RPMI7951 (cell line): ENCODE measurements at regions not wholly inside any gene's neighbourhood (a gene's known extent, or its start where the extent isn't known, plus 50 kb on each side); places are given as distances from the start of the nearest gene placed in this dataset.
"Not testable (repeated sequence)": the region's sequence is repeated elsewhere in the genome, so short reads cannot be mapped to it uniquely, and the experiment has no call there.

Experiments
- DNase-seq: peaks from one replicate; pipeline ENCODE4 v3.0.0-alpha.2; 2012; ENCODE audit warnings: low read depth

- no peak for DNase-seq
Measured at GRCh38 chr4:28469886-28470285, 1609.2 kb downstream of the STIM2 start.

GRCh38 chr4:28475381-28475780, 1614.7 kb downstream of the STIM2 start:
- no peak for DNase-seq

DNA sequence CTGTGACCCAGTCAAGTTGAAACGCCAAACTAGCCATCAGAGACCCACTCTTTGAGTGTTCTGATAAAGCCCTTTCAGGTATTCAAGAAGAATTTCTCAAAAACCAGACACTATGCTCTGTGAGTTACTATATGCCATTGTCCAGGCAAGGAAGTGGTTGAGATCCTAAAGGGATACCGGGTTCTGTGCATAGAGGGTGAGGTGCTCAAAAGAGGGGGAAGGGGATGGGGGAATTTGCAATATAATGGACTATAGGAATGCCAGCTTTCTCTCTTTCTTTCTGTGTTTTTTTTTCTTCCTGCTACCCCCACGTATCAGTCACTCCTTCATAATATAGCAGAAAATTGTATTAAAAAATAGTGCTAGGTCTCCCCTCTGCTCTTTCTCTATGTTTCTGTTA, 1619.0 kb downstream of the STIM2 start:
- DNase-seq = no peak

DNA sequence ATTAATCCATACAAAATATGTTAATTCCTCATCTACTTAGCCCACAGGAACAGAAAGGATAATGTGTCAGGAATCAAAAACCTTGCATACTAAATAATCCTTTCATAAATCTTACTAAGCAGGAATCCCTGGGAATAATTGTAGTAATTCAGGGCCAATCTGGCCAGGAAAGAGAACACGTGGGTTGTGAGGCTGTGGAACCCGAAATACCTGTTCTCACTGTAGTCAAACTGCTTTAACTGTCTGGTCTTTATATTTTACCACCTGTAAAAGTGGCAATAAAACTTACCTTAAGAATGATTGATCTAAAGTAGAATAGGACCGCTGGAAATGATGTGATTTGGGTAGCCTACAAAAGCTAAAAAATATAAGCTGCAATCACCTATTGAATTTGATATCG, 1620.9 kb downstream of the STIM2 start:
- DNase-seq = no peak

- DNase-seq = no peak
Measured at GRCh38 chr4:28482580-28483270, 1622.1 kb downstream of the STIM2 start.

DNA sequence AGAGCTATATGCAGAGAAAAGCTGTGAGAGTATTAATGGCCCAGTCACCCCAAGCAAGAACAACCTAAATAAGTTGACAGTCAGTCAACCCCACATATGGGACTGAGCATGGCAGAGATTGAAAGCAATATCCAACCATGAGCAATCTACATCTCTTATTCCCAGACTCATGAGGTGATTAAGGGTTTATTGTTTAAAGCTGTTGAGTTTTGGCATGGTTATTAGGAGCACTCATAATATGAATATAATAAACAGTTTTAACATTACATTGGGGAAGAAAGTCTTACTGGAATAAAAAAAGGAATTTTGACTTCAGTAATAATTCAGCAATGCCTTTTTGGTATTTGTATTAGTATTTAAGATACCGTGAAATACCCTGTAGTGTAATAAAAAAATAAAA, 1627.4 kb downstream of the STIM2 start:
- no peak for DNase-seq

GRCh38 chr4:28490669-28491068, 1630.0 kb downstream of the STIM2 start:
- DNase-seq = peak; percentile 15

DNA sequence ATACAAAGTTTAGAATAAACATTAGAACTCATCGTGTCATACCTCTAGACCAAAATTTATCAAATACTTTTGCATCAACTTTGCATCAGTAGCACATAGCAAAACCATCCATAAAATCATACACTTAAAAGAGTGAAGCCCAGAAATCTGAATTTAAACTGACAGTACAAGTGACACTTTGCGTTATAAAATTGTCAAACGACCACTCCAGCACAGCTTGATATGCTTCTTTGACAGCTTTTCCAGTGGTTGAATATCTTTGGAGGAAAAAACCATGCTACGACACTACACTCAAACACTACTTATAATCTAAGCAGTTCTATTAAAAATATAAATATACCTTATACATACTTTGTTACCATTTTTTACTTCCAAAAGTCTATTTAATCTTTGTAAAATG, 1644.4 kb downstream of the STIM2 start:
- no peak for DNase-seq

DNA sequence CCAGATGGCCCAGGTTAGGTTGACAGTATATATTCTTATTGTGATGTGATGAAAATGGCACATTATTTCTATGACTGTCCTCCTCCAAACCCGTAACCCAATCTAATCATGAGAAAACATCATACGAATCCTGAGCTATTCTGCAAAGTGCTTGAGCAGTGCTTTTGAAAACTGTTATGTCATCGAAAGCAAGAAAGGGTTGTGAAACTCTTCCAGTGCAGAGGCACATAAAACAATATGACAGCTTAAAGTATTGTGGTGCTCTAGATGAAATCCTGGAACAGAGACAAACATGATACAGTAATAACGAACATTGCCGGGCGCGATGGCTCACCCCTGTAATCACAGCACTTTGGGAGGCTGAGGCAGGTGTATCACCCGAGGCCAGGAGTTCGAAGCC, 1648.0 kb downstream of the STIM2 start:
- no peak for DNase-seq

DNA sequence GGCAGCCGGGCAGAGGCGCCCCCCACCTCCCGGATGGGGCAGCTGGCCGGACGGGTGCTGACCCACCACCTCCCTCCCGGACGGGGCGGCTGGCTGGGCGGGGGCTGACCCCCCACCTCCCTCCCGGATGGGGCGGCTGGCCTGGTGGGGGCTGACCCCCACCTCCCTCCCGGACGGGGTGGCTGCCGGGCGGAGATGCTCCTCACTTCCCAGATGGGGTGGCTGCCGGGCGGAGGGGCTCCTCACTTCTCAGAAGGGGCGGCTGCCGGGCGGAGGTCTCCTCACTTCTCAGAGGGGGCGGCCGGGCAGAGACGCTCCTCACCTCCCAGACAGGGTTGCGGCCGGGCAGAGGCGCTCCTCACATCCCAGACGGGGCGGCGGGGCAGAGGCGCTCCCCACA, 1654.1 kb downstream of the STIM2 start:
- not testable (repeated sequence) for DNase-seq

DNA sequence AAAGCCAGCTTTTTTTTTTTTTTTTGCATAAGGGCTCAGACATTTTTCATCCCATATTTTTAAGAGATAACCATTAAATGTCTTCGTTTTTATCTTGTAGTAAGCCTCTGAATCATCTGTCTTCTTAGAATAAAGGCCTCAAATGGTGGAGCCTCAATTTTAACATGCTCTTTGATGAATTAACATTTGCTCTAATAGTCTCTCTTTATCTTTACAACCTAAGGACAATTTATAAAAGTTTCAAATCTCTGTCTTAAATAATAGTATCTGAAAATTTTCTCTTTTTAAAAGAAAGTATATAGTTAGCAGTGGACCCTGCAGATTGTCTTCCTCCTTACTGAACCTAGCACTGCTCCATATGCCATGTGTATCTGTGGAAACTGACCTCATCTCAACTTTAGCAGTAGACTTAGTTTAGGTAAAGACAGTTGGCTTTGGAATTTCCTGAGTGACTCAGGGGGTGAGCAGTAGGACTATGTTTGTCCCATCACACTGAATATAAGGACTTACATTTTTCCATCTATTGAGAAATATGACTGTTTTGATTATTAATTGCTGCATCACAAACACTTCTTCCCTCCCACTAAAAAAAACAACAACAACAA, 1658.0 kb downstream of the STIM2 start:
- peak; percentile 24 for DNase-seq

- DNase-seq = no peak
Measured at GRCh38 chr4:28523681-28524190, 1663.1 kb downstream of the STIM2 start.

- DNase-seq = no peak
Measured at GRCh38 chr4:28536124-28536523, 1675.5 kb downstream of the STIM2 start.

- no peak for DNase-seq
Measured at GRCh38 chr4:28545986-28546385, 1685.3 kb downstream of the STIM2 start.

DNA sequence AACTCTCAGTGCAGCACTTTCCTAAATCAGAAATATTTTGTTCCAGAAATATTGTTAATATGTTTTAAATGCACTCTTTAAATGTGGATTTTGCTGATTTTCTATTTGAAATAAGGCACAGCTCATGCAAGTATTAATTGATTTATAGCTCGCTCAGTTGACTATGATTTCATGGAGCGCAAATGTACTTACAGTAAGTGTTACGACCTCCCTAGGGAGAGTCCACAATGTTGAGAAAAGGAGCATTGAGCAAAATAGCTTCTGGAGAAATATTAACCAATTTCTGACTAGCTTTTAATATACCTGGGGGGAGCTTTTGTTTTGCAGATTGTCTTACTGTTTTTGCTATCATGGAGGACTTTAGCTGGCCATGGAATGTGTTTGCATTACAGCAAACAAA, 1687.5 kb downstream of the STIM2 start:
- DNase-seq = no peak

DNA sequence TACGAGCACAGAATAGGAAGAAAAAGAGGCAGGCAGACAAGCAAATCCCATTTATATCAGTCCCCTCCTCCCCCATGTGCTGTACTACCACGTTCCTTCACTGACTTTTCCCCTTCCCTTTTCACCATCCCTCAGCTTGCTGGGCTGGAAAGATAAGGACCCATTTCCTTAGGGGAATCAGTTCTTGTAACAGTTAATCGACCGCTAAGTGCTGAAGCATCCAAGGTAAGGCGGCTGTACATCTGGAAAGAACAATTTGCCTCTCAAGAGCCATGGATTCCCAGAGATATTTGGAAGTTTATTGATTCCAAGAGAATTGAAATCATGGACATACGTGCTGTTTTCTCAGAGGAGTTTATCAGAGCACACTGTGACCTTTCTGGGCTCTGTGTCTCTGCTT, 1688.0 kb downstream of the STIM2 start:
- no peak for DNase-seq

DNA sequence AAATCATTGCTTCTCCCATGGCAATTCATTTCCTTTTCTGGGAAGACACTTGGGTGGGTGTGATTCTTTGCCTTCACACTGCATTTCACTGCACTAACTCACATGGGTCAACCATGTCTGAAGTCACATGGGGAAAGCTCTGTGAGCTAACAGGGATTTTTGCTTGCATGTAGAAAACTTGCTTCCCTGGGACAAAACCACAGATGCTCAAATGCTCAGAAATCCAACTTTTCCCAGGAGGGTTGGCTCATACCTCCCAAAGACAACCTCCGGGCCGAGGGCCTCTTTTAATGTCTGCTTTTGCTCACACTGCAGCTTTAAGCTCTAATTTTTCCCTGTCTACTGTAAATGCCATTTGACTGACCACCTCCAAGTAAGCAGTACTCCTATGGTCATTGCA, 1695.2 kb downstream of the STIM2 start:
- DNase-seq = no peak

DNA sequence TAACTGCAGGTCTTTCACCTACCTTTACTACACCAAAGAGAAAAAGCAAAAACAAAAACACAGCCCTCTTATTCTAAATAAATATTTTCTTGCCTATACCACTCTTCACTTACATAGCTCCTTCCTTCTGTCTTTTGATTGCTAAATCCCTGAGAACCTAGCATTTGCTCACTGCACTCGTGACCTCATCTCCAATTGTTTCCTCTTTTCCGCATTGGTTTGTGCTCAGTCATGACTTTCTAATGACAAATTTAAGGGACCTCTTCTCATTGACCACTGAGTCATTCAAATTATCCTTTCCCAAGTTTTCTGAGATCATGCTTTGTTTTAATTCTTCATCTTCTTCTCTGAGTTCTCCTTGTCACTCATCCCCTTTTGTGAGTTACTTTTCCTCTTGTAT, 1697.1 kb downstream of the STIM2 start:
- DNase-seq = peak; percentile 26

GRCh38 chr4:28558895-28559294, 1698.3 kb downstream of the STIM2 start:
- DNase-seq = no peak

DNA sequence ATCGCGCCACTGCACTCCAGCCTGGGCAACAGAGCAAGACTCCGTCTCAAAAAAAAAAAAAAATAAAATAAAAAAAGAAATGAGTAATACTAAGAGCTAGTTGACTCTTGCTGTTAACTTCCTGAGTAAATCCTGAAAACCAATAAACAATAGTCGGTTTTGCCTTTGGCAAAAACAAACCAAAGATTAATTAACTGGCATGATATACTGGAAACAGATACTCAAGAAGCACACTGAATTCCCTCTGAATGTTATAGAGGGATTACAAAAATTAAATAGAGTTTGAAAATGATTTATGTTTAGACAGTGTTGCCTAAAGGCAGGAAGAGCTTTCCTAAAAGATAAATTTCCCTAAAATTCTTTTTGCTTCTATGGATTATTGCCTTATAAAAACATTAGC, 1702.3 kb downstream of the STIM2 start:
- DNase-seq = peak; percentile 8

- DNase-seq = no peak
Measured at GRCh38 chr4:28565396-28565795, 1704.8 kb downstream of the STIM2 start.

DNA sequence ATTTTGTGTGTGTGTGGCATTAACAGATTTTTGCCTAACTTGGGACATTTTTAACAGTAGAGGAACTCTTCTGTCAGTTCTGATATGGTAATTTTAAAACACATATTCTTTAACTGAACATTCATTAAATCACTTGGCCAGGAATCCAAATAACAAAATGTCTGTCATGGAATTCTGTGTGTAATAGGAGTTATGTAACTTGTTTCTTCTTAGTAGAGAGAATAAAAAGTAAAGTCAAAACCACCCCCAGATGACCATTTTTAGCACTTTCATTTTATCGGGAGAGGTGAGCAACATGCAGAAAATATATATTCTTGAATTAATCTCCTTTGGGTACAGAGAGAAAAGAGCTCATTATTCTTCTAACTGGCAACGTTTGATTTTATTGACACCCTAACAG, 1740.3 kb downstream of the STIM2 start:
- no peak for DNase-seq

GRCh38 chr4:28621591-28621990, 1761.0 kb downstream of the STIM2 start:
- DNase-seq = no peak

- DNase-seq = no peak
Measured at GRCh38 chr4:28636971-28637370, 1776.3 kb downstream of the STIM2 start.
